ENCODE measurements at regions not wholly inside any gene's neighbourhood (a gene's known extent, or its start where the extent isn't known, plus 50 kb on each side); places are given as distances from the start of the nearest gene placed in this dataset.

DNA sequence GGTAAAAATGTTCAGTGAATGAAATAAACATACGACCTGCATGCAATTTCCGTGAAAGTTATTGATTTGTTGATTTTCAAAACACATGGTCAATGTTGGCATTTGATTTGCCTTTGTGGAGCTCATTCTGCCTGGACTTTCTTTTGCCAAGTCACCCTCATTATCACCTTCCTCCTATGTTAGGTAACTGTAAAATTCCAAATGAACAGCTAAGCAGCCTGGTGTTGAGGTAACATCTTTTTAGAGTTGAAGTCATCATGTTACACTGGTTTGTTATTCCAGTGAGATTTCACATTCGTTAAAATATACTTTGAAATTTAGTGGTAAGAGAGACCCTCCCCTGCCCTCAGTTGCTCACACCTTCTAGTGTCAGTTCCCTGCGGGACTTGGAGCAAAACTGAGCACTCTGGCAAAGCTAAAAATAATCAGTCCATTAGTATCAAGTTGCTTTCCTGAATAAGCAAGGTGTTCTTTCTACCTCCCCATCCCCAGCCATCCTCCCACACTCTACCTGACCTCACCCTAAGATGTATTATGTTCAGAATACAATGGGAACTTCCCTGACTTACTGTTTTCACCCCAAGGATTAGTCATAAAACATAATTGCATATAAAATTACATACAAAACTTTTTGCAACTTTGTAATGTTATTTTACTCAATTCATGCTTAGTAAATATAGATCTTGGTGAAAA lies 283.3 kb upstream of the SEMA3A start:
- TF ChIP-seq EP300 (IDR thresholded peaks at IDR 0.05) (no peak), POLR2A (IDR thresholded peaks at IDR 0.05) (no peak)
- TF ChIP-seq, protein P1, sequence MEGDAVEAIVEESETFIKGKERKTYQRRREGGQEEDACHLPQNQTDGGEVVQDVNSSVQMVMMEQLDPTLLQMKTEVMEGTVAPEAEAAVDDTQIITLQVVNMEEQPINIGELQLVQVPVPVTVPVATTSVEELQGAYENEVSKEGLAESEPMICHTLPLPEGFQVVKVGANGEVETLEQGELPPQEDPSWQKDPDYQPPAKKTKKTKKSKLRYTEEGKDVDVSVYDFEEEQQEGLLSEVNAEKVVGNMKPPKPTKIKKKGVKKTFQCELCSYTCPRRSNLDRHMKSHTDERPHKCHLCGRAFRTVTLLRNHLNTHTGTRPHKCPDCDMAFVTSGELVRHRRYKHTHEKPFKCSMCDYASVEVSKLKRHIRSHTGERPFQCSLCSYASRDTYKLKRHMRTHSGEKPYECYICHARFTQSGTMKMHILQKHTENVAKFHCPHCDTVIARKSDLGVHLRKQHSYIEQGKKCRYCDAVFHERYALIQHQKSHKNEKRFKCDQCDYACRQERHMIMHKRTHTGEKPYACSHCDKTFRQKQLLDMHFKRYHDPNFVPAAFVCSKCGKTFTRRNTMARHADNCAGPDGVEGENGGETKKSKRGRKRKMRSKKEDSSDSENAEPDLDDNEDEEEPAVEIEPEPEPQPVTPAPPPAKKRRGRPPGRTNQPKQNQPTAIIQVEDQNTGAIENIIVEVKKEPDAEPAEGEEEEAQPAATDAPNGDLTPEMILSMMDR (IDR thresholded peaks at IDR 0.05): no peak
- no peak overlapping the region for H3K27ac ChIP-seq
- no peak overlapping the region for H3K4me3 ChIP-seq
- H3K9me3 ChIP-seq: no peaks in the 10 kb centered on the region
- H3K4me1 ChIP-seq (ENCODE audit: insufficient read depth): no peaks in the 10 kb centered on the region
- intact Hi-C loops (cut with DNase I): no loop called here
- no peaks in the 10 kb centered on the region for H3K27me3 ChIP-seq
- 70 to 77% (median 70%) methylated on average over 4 of the region's 4 CpGs for WGBS, 3 donors
- H3K36me3 ChIP-seq: no peaks in the 10 kb centered on the region
- no peak for DNase-seq

DNA sequence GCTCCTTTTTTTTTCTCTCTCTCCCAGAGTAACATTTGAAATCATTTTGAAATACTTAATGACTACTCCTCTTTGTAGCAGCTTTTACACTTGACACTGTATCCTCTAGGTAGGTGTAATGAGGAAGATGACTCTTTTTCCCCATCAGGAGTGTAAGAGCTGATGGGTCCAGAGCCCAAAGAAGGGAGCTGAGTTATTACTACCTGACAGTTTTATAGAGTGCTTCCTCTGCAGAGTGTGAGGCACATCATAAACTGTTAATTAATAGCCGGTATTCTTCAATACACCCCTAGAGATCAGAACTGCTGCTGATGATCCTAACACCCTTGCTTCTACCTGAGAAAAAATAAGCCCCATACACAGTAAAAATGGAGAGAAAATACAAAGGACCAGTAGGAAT lies 279.8 kb upstream of the SEMA3A start:
- Histone ChIP-seq H3K4me3 (no peak overlapping the region), H3K9me3 (no peaks in the 10 kb centered on the region), H3K36me3 (no peaks in the 10 kb centered on the region), H3K27ac (no peak overlapping the region), H3K4me1 (ENCODE audit: insufficient read depth) (no peaks in the 10 kb centered on the region), H3K27me3 (no peaks in the 10 kb centered on the region)
- WGBS, 3 donors: 40 to 56% (median 55%) methylated on average over 1 of the region's 1 CpG
- TF ChIP-seq, protein P1 (IDR thresholded peaks at IDR 0.05): no peak
- TF ChIP-seq POLR2A (IDR thresholded peaks at IDR 0.05) (no peak), EP300 (IDR thresholded peaks at IDR 0.05) (no peak)
- DNase-seq: no peak
- intact Hi-C loops (cut with DNase I): no loop called here

DNA sequence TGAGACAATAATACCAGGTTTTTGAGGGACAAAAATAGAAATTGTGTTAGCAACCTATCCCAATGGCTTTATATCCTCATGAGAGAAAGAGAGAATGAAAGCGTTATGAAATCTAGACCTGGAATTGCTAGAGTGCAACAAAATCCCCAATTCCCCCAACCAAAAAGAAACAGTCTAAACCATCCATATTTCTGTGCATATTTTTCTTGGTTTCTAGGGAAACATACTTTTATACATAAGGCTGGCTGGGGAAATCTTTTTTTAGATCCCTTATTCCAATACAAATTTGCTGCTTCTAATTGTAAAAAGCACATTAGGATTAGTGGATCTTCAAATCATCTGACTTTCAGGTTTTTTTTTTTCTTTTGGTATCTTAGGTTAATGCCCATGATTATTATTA lies 277.0 kb upstream of the SEMA3A start:
- Histone ChIP-seq H3K4me1 (ENCODE audit: insufficient read depth) (no peaks in the 10 kb centered on the region), H3K4me3 (no peak overlapping the region), H3K36me3 (no peaks in the 10 kb centered on the region), H3K27me3 (no peaks in the 10 kb centered on the region), H3K27ac (no peak overlapping the region), H3K9me3 (no peaks in the 10 kb centered on the region)
- TF ChIP-seq EP300 (IDR thresholded peaks at IDR 0.05) (no peak), POLR2A (IDR thresholded peaks at IDR 0.05) (no peak)
- TF ChIP-seq, protein P1 (IDR thresholded peaks at IDR 0.05): no peak
- intact Hi-C loops (cut with DNase I): no loop called here
- DNase-seq: no peak
- 86 to 90% (median 87%) methylated on average over 1 of the region's 1 CpG for WGBS, 3 donors

DNA sequence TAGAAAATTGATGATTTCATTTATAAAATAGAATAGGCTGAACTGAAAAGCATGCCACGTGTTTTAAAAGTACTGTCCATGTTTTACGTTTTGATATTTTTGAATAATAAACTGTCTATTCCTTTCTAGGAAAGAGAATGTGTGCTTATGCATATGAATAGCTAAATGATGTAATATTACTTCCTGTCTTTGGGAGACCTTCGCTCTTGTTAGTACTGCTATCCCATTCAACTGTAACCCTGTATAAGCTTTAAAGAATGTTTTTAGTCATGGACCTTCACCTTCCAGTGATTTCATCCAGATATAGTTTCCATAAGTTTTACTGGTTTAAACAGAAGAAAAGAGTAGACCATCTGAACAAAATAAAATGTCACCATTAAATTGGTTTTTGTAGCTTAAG lies 274.4 kb upstream of the SEMA3A start:
- TF ChIP-seq EP300 (IDR thresholded peaks at IDR 0.05): no peak
- TF ChIP-seq, protein P1 (IDR thresholded peaks at IDR 0.05): no peak
- TF ChIP-seq POLR2A (IDR thresholded peaks at IDR 0.05): no peak

More for the DNA sequence above, 274.4 kb upstream of the SEMA3A start:
- H3K4me1 ChIP-seq (ENCODE audit: insufficient read depth): no peaks in the 10 kb centered on the region
- H3K36me3 ChIP-seq: no peaks in the 10 kb centered on the region
- no peaks in the 10 kb centered on the region for H3K9me3 ChIP-seq
- 83 to 86% (median 84%) methylated on average over 3 of the region's 3 CpGs for WGBS, 3 donors
- H3K27ac ChIP-seq: no peak overlapping the region
- intact Hi-C loops (cut with DNase I): no loop called here
- no peak overlapping the region for H3K4me3 ChIP-seq
- no peaks in the 10 kb centered on the region for H3K27me3 ChIP-seq
- no peak for DNase-seq

All from ovary (tissue), 7 donors.